Duodenal mucosa (tissue), 2 donors: ENCODE measurements at regions not wholly inside any gene's neighbourhood (a gene's known extent, or its start where the extent isn't known, plus 50 kb on each side); places are given as distances from the start of the nearest gene placed in this dataset.
"Not testable (repeated sequence)": the region's sequence is repeated elsewhere in the genome, so short reads cannot be mapped to it uniquely, and the experiment has no call there.

Experiments
- H3K27ac ChIP-seq: one replicate; pipeline ENCODE4 v1.7.0; 2013; ENCODE audit warnings: low read depth, low read length
- H3K27me3 ChIP-seq, 2 donors: one replicate each; pipeline ENCODE4 v1.7.0; 2013; ENCODE audit warnings: low read length in 2 of 2, control low read depth in 1 of 2; ENCODE audit not compliant: insufficient read depth in 2 of 2, control insufficient read depth in 1 of 2
- H3K36me3 ChIP-seq, 2 donors: one replicate each; pipeline ENCODE4 v1.7.0; 2013; ENCODE audit warnings: low read length in 2 of 2, control low read depth in 1 of 2; ENCODE audit not compliant: insufficient read depth in 2 of 2, control insufficient read depth in 1 of 2
- H3K4me1 ChIP-seq, 2 donors: one replicate each; pipeline ENCODE4 v1.7.0; 2013; ENCODE audit warnings: low read length in 2 of 2, control low read depth in 1 of 2; ENCODE audit not compliant: insufficient read depth in 2 of 2, control insufficient read depth in 1 of 2
- H3K4me3 ChIP-seq, 2 donors: one replicate each; pipeline ENCODE4 v1.7.0; 2013; ENCODE audit warnings: low read length in 2 of 2, low read depth in 1 of 2
- H3K9ac ChIP-seq, 2 donors: one replicate each; pipeline ENCODE4 v1.7.0; 2013; ENCODE audit warnings: low read length in 2 of 2, low read depth in 1 of 2
- H3K9me3 ChIP-seq, 2 donors: one replicate each; pipeline ENCODE4 v1.7.0; 2013; ENCODE audit warnings: low read length in 2 of 2, control low read depth in 1 of 2; ENCODE audit not compliant: control insufficient read depth in 1 of 2

DNA sequence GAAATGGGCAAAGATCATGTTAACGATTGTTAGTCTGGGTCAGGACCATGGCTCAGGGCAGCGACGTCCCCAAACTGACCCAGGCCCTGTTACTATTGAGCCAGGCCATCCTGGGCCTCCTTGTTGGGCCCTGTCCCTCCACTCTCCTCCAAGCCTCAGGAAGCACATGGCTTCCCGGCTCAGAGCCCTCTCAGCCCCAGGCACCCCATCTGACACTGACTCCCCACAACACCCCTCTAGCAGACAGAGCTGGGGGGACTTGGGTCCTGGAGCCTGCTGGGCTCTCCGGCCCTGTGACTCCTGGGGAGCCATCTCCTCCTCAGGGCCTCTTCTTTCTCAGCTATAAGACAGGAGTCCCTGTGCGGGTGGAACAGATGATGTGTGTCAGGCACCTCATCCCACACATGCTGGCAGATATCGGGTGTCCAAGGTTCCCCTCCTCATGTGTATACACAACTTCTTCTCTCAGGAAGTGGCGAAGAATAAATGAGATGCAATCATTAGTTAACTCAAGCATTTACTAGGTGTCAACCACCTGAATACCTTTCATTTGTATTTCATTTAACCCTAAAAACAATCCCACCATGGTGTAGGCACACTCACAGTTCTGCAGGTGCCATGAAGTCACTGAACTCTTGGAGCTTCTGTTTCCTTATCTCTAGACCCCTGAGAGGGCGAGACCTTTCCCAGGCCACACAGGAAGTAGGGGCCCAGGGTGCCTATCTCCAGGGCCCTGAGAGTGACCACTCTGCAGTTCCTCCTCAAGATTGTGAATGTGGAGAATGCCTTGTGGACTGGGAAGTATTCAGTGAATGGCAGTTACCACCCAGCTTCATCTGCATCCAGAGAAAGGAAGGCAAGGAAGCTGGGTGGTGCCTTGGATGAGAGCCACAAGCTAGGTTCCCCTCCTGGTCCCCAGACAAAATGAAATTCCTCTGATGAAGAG lies 282.5 kb upstream of the TLE3 start:
- Histone ChIP-seq H3K9me3 (no peaks in the 10 kb centered on the region), H3K4me3 (no peak overlapping the region), H3K27me3 (peaks cover 0 to under 1% of the 10 kb centered on the region in 2 donors), H3K9ac (no peak overlapping the region), H3K36me3 (no peaks in the 10 kb centered on the region), H3K4me1 (peaks cover 7 to 10% of the 10 kb centered on the region in 2 donors), H3K27ac (no peak overlapping the region)

DNA sequence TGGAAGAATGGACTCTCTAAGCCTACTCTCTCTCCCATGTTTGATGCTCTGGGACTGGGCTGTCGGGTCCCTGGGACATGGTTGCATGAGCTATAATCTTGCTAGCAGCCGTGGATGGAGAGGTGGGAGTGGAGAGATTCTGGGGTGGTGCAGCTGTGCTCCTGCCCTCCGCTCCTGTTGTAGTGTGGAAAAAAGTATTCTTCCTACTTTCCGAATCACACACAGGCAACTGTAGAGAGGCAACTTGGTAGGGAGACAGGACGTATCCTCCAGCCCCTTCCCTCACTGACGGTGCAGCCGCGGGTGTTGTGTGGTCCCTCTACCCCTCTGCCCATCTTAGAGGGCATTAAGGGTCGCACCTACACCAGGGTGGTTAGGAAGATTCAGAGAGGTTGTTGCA lies 281.4 kb upstream of the TLE3 start:
- Histone ChIP-seq H3K4me3 (no peak overlapping the region), H3K4me1 (peaks cover 7 to 10% of the 10 kb centered on the region in 2 donors), H3K36me3 (no peaks in the 10 kb centered on the region), H3K9ac (no peak overlapping the region), H3K27ac (no peak overlapping the region), H3K27me3 (peaks cover 0 to 6% of the 10 kb centered on the region in 2 donors), H3K9me3 (no peaks in the 10 kb centered on the region)

DNA sequence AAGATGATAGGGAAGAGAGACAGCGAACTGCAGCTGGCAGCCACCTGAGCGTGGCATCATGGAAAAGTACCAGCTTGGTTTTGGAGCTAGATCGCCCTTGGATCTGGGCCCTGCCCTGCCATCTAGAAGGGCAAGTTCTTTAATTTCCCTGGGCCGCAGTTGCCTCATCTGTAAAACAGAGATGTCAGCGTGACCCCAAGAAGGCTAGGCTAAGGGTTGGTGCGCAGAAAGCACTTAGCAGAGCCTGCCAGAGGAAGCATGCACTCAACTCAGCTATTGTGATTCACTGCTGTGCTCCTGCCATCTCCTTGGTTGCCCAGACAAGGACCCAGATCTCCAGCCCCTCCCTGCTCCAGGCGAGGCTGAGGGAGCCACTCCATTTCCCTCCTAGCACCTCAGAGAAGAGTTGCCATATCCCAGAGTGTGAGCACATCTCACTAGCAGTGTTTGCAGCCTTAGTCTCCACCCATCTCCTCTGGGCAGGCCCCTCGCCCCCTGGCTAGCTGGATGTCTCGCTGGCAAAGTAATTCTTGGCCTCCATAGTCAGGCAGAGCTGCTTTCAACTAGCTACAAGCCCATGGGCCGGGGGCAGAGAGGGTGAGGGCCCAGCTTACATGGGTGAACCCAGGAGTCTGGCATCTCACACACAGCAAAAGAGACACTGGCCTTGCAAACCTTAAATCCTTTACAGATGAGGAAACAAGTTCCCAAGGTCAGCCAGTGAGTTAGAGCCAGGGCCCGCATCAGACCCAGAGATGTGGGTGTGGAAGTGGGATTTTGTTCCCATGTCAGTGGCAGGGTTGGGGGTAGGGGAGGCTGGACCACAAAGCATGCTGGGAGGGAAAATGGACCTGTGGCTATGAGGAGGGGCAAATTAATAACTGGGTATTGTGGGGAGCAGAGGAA lies 280.7 kb upstream of the TLE3 start:
- H3K4me1 ChIP-seq = peaks cover 7 to 10% of the 10 kb centered on the region in 2 donors
- no peak overlapping the region for H3K9ac ChIP-seq
- H3K27ac ChIP-seq = no peak overlapping the region
- no peak overlapping the region for H3K4me3 ChIP-seq
- H3K9me3 ChIP-seq = no peaks in the 10 kb centered on the region
- H3K27me3 ChIP-seq = peaks cover 0 to 6% of the 10 kb centered on the region in 2 donors
- no peaks in the 10 kb centered on the region for H3K36me3 ChIP-seq

DNA sequence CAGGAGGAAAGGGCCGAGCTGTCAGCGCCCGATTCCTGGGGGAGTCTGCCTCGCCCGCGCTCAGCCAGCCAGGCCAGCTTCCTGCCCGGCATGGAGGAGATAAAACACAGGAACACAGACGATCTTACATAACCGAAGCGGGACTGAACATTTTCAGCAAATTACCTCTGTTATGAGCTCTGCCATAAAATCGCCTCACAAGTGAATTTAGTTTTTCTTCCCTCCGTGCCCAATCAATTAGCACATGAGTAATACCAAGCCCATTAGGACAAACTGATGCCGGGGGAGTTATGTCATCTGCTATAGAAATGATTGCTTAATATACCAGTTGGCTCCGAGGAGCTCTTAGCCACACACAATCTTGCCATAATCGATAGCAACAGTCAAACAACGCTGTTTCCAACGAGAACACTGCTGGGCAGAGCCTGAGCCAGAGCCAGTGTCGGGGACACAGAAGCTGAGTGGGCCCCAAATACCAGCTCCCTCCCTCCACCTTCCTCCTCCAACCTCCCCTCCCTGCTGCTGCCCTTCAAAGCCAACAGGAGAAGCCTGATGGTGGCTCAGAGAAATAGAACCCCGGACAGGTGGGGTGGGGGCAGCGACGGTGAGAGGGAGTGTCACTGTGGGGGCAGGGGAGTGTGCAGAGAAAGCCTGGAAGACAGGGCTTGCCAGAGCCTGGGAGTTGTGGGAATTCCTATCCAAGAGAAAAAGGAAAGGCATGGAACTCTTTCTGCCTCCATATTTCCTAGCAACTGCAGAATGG lies 279.4 kb upstream of the TLE3 start:
- H3K4me3 ChIP-seq = no peak overlapping the region
- peaks cover 7 to 10% of the 10 kb centered on the region in 2 donors for H3K4me1 ChIP-seq
- H3K9me3 ChIP-seq = no peaks in the 10 kb centered on the region
- peaks cover 0 to 6% of the 10 kb centered on the region in 2 donors for H3K27me3 ChIP-seq
- no peak overlapping the region for H3K27ac ChIP-seq
- no peak overlapping the region for H3K9ac ChIP-seq
- H3K36me3 ChIP-seq = no peaks in the 10 kb centered on the region

DNA sequence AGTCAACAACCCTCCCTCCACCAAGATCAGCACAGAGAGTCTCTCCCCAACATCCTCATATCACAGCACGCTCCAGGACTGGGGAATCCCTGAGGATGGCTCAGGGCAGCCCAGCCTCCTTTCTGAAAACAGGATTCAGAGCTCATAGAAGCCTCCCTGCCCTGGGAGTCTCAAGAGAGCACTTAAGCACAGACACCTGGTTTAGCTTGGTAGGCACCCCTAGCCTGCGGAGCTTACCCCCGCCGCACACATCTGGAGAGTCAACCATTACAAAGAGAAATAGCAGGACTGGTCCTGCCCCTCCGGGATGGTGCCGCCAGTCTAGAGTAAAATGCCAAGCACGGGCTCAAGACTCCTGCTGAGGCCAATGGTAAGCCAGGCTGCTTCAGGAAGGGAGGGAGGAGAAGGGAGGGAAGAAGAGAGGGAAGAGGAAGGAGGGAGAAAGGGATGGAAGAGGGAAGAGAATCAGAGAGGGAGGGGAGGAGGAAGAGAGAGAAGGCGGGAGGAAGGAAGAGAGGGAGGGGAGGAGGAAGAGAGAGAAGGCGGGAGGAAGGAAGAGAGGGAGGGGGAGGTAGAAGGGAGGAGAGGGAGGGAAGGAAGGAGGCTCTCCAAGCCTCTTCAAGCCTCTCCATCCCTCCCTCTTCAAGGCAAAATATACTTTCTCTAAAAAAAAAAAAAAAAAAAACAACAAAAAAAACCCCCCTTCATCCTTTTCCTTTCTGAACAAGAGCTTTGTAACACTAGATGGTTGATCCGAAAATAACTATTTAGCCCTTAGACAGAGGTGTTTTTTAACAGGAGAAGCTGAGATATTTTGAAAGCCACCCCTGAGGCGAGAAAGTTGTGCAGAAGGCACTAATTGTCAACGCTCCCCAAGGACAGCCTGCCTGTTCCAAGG lies 278.6 kb upstream of the TLE3 start:
- H3K4me1 ChIP-seq = peaks cover 7 to 10% of the 10 kb centered on the region in 2 donors
- H3K27ac ChIP-seq = no peak overlapping the region
- no peaks in the 10 kb centered on the region for H3K9me3 ChIP-seq
- H3K4me3 ChIP-seq = no peak overlapping the region
- no peaks in the 10 kb centered on the region for H3K36me3 ChIP-seq
- no peak overlapping the region for H3K9ac ChIP-seq
- peaks cover 0 to 6% of the 10 kb centered on the region in 2 donors for H3K27me3 ChIP-seq

DNA sequence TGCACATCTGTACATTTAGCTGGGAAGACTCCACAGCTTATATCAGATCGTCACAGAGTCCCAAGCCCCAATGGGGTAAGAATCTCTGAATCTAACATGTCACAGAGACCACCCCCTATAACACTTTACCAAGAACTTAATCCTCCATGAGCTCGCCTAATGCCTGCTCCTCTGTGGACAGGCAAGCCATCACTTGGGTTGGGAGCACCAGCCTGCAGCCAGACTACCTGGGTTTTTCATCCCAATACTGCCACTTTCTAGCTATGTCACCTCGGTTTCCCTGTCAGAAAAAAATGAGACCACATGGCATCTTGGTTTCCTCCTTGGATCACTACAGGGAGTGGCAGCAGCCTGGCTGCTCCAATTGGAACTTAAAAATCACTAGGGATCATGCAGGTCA lies 277.9 kb upstream of the TLE3 start:
- Histone ChIP-seq H3K36me3 (no peaks in the 10 kb centered on the region), H3K9me3 (no peaks in the 10 kb centered on the region), H3K27ac (no peak overlapping the region), H3K27me3 (peaks cover 0 to 6% of the 10 kb centered on the region in 2 donors), H3K4me3 (no peak overlapping the region), H3K4me1 (peaks cover 7 to 10% of the 10 kb centered on the region in 2 donors), H3K9ac (no peak overlapping the region)

DNA sequence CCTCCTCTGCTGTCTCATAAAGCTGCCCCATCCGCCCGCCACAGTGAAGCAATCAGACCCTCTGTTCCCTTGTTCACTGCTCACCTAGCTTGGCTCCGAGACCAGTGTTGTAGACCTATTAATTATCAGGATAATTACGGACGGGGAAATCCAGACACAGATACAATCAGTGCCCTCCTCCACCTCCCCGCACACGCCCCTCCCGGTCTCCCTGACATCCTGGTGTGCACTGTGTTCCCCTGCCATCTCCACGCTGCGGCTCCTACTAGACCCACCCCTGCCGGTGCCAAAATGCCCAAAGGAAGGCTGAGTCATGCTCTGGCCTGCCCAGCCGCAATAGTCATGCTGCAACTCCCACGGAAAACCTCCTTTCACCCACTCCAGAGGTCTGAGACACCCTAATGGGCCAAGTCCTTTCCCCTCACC lies 277.3 kb upstream of the TLE3 start:
- peaks cover 7 to 10% of the 10 kb centered on the region in 2 donors for H3K4me1 ChIP-seq
- H3K9ac ChIP-seq = no peak overlapping the region
- no peak overlapping the region for H3K27ac ChIP-seq
- H3K4me3 ChIP-seq = no peak overlapping the region
- H3K9me3 ChIP-seq = no peaks in the 10 kb centered on the region
- no peaks in the 10 kb centered on the region for H3K36me3 ChIP-seq
- H3K27me3 ChIP-seq = peaks cover 0 to 6% of the 10 kb centered on the region in 2 donors

DNA sequence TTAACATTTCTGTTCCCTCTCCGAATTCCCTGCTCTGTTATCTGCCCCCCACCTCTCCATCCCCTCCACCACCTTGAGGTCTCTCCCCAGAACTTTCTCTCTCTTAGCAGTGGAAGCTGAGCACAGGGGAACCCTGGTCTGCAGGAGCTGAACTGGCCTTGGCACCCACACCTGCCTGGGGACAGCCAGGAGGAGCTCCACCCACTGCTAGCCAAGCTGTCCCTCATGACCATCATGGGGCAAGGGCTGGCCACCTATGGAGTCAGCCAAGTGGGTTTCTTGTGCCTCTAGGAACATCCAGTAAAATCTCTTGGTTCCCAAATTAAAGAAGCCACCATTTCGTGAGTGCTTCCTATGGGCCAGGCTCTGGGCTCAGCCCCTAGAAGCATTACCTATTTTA lies 276.4 kb upstream of the TLE3 start:
- Histone ChIP-seq H3K4me3 (no peak overlapping the region), H3K9ac (no peak overlapping the region), H3K36me3 (no peaks in the 10 kb centered on the region), H3K27ac (no peak overlapping the region), H3K9me3 (no peaks in the 10 kb centered on the region), H3K27me3 (peaks cover 0 to 6% of the 10 kb centered on the region in 2 donors), H3K4me1 (peaks cover 7 to 10% of the 10 kb centered on the region in 2 donors)

DNA sequence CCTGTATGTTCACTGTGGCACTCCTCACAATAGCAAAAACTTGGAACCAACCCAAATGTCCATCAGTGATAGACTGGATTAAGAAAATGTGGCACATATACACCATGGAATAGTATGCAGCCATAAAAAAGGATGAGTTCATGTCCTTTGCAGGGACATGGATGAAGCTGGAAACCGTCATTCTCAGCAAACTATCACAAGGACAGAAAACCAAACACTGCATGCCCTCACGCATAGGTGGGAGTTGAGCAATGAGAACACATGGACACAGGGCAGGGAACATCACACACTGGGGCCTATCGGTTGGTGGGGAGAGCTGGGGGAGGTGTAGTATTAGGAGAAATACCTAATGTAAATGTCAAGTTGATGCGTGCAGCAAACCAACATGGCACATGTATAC lies 275.7 kb upstream of the TLE3 start:
- not testable (repeated sequence) for H3K36me3 ChIP-seq, H3K27me3 ChIP-seq, H3K9me3 ChIP-seq, H3K4me3 ChIP-seq, H3K9ac ChIP-seq, H3K27ac ChIP-seq
- peaks cover 7 to 10% of the 10 kb centered on the region in 2 donors for H3K4me1 ChIP-seq
